BE2C (cell line): ENCODE measurements at regions not wholly inside any gene's neighbourhood (a gene's known extent, or its start where the extent isn't known, plus 50 kb on each side); places are given as distances from the start of the nearest gene placed in this dataset.

ENCODE experiments used
- DNase-seq: peaks from one replicate; pipeline ENCODE4 v3.0.0-alpha.2; 2020
- H3K27me3 ChIP-seq: fragments of 250-450 bp; sonication (Bioruptor Pico); 2 replicates; pipeline ENCODE4 v1.5.1; 2020; ENCODE audit warnings: mild to moderate bottlenecking
- H3K36me3 ChIP-seq: fragments of 250-450 bp; sonication (Bioruptor Pico); 2 replicates; pipeline ENCODE4 v1.5.1; 2020; ENCODE audit warnings: mild to moderate bottlenecking
- H3K4me1 ChIP-seq: fragments of 250-450 bp; sonication (Bioruptor Pico); 2 replicates; pipeline ENCODE4 v1.5.1; 2020
- H3K4me3 ChIP-seq: 2 replicates; pipeline ENCODE4 v1.5.1; 2011; ENCODE audit warnings: low read depth, low read length
- H3K9me3 ChIP-seq: fragments of 250-450 bp; sonication (Bioruptor Pico); 2 replicates; pipeline ENCODE4 v1.5.1; 2020
- CTCF ChIP-seq: IDR thresholded peaks from 2 replicates; pipeline ENCODE4 v1.5.1; 2012; ENCODE audit warnings: mild to moderate bottlenecking, low read depth, low read length

GRCh38 chr16:51310159-51310558, 159.1 kb upstream of the SALL1 start:
- DNase-seq = no peak
- no peaks in the 10 kb centered on the region for H3K9me3 ChIP-seq
- TF ChIP-seq CTCF = no peak
- no peaks in the 10 kb centered on the region for H3K36me3 ChIP-seq
- no peaks in the 10 kb centered on the region for H3K4me1 ChIP-seq
- no peak overlapping the region for H3K4me3 ChIP-seq
- H3K27me3 ChIP-seq = no peaks in the 10 kb centered on the region

GRCh38 chr16:51306886-51307595, 156.0 kb upstream of the SALL1 start:
- no peak for TF ChIP-seq CTCF

GRCh38 chr16:51306116-51306515, 155.0 kb upstream of the SALL1 start:
- H3K27me3 ChIP-seq = no peaks in the 10 kb centered on the region
- no peak for DNase-seq
- no peaks in the 10 kb centered on the region for H3K9me3 ChIP-seq
- no peak overlapping the region for H3K4me3 ChIP-seq
- H3K36me3 ChIP-seq = no peaks in the 10 kb centered on the region
- no peak for TF ChIP-seq CTCF
- no peaks in the 10 kb centered on the region for H3K4me1 ChIP-seq

More at GRCh38 chr16:51306886-51307595, 156.0 kb upstream of the SALL1 start:
- no peak for DNase-seq
- Histone ChIP-seq H3K4me3 (no peak overlapping the region), H3K4me1 (no peaks in the 10 kb centered on the region), H3K36me3 (no peaks in the 10 kb centered on the region), H3K9me3 (no peaks in the 10 kb centered on the region), H3K27me3 (no peaks in the 10 kb centered on the region)

- no peaks in the 10 kb centered on the region for H3K9me3 ChIP-seq
- no peaks in the 10 kb centered on the region for H3K27me3 ChIP-seq
- DNase-seq = no peak
- TF ChIP-seq CTCF = no peak
- no peaks in the 10 kb centered on the region for H3K4me1 ChIP-seq
- no peak overlapping the region for H3K4me3 ChIP-seq
- H3K36me3 ChIP-seq = no peaks in the 10 kb centered on the region
These were observed 154.3 kb upstream of the SALL1 start for GRCh38 chr16:51305337-51305736.

- Histone ChIP-seq H3K27me3 (no peaks in the 10 kb centered on the region), H3K4me3 (no peak overlapping the region), H3K36me3 (no peaks in the 10 kb centered on the region), H3K9me3 (no peaks in the 10 kb centered on the region), H3K4me1 (no peaks in the 10 kb centered on the region)
- DNase-seq = no peak
- no peak for TF ChIP-seq CTCF
These were observed 151.0 kb upstream of the SALL1 start for GRCh38 chr16:51302042-51302441.

GRCh38 chr16:51298800-51299199, 147.7 kb upstream of the SALL1 start:
- no peak for DNase-seq
- no peaks in the 10 kb centered on the region for H3K4me1 ChIP-seq
- H3K27me3 ChIP-seq = no peaks in the 10 kb centered on the region
- H3K4me3 ChIP-seq = no peak overlapping the region
- no peak for TF ChIP-seq CTCF
- H3K36me3 ChIP-seq = no peaks in the 10 kb centered on the region
- H3K9me3 ChIP-seq = no peaks in the 10 kb centered on the region
